Caco-2 (cell line): ENCODE measurements at regions not wholly inside any gene's neighbourhood (a gene's known extent, or its start where the extent isn't known, plus 50 kb on each side); places are given as distances from the start of the nearest gene placed in this dataset.
"Not testable (repeated sequence)": the region's sequence is repeated elsewhere in the genome, so short reads cannot be mapped to it uniquely, and the experiment has no call there.

ENCODE experiments used
- BruUV-seq: library from RNA; stranded (reverse); fragments of 400-500 nt; replicated peaks from 2 replicates; lab custom pipeline; 2021; lab: Mats Ljungman, UMichigan
- CTCF ChIA-PET: fragments of 300-600 bp; sonication (Branson Sonifier 250); formaldehyde crosslinking; loops from one replicate; lab custom pipeline; 2022; ENCODE audit warnings: antibody characterized with exemption; lab: Charles Lee
- POLR2A ChIA-PET: fragments of 300-600 bp; sonication (Branson Sonifier 250); formaldehyde crosslinking; loops from one replicate; lab custom pipeline; 2022; ENCODE audit warnings: antibody characterized with exemption; lab: Charles Lee
- DNase-seq, 2 experiments: peaks; one replicate each; pipeline versions ENCODE4 v3.0.0 to v3.0.0-alpha.2; 2020 to 2022
- H3K27me3 ChIP-seq: replicated peaks from 2 replicates; pipeline ENCODE4 v1.6.0; 2011; ENCODE audit warnings: low read length; ENCODE audit not compliant: control insufficient read depth, insufficient read depth
- H3K36me3 ChIP-seq: 2 replicates; pipeline ENCODE4 v1.5.1; 2011; ENCODE audit warnings: low read length; ENCODE audit not compliant: control insufficient read depth, insufficient read depth
- H3K4me1 ChIP-seq: fragments of 250-450 bp; sonication (Bioruptor Pico); 2 replicates; pipeline ENCODE4 v1.5.1; 2020; ENCODE audit warnings: mild to moderate bottlenecking
- H3K4me3 ChIP-seq: 2 replicates; pipeline ENCODE4 v1.5.1; 2011; ENCODE audit warnings: low read depth, mild to moderate bottlenecking, control low read depth, low read length
- H3K9me3 ChIP-seq: fragments of 250-450 bp; sonication (Bioruptor Pico); 2 replicates; pipeline ENCODE4 v1.5.1; 2020; ENCODE audit warnings: mild to moderate bottlenecking, moderate library complexity
- H3K27ac Mint-ChIP-seq: one replicate; pipeline ENCODE4 v1.8.0; 2022; ENCODE audit warnings: mixed read lengths; ENCODE audit not compliant: unreplicated experiment
- H3K27me3 Mint-ChIP-seq: one replicate; pipeline ENCODE4 v1.8.0; 2022; ENCODE audit warnings: mixed read lengths; ENCODE audit not compliant: insufficient read depth, unreplicated experiment
- H3K36me3 Mint-ChIP-seq: one replicate; pipeline ENCODE4 v1.8.0; 2022; ENCODE audit warnings: mild to moderate bottlenecking, mixed read lengths; ENCODE audit not compliant: insufficient read depth, unreplicated experiment
- H3K4me1 Mint-ChIP-seq: one replicate; pipeline ENCODE4 v1.8.0; 2022; ENCODE audit warnings: low read depth, mixed read lengths; ENCODE audit not compliant: unreplicated experiment
- H3K4me3 Mint-ChIP-seq: one replicate; pipeline ENCODE4 v1.8.0; 2022; ENCODE audit warnings: mild to moderate bottlenecking, moderate library complexity, mixed read lengths; ENCODE audit not compliant: unreplicated experiment
- H3K9me3 Mint-ChIP-seq: one replicate; pipeline ENCODE4 v1.8.0; 2022; ENCODE audit warnings: mixed read lengths; ENCODE audit not compliant: unreplicated experiment
- intact Hi-C: fragments of 100-400 bp; cut with micrococcal nuclease; formaldehyde crosslinking; loops from one replicate; pipeline ENCODE4 v1.10.0; 2022; ENCODE audit not compliant: unreplicated experiment
- TF ChIP-seq, protein P1 (sequence below), 2 experiments: fragments of 200-600 bp in 1 of 2; IDR thresholded peaks; 1 replicate in 1 of 2; 2 replicates in 1 of 2; pipeline versions ENCODE4 v1.5.1 to v1.8.0; 2011 to 2022; ENCODE audit warnings: antibody characterized with exemption in 1 of 2, control low read depth in 1 of 2, inconsistent platforms in 1 of 2, low read depth in 1 of 2, low read length in 1 of 2, mild to moderate bottlenecking in 1 of 2, moderate library complexity in 1 of 2; ENCODE audit not compliant: insufficient read depth in 1 of 2, severe bottlenecking in 1 of 2, unreplicated experiment in 1 of 2

DNA sequence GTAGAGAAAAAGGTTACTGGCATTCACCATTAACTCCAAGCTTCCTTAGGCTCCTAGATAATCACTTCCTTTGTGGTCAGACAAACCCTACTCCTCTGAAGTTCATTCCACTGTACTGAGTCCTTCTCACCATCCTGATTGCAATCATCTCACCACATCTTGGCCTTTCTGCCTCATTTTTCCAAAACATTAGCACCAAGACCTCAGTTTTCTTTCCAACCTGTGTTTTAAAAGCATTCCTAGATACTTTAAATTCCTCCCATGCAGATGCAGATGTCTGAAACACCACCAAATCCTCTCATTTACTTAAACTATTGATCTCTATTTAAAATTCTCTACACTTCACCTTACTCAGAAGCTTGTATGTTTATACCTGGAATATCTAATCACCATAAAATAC, 961.3 kb upstream of the CTNND2 start:
- H3K9me3 Mint-ChIP-seq = no peaks in the 10 kb centered on the region
- no peak overlapping the region for H3K27ac Mint-ChIP-seq
- Histone ChIP-seq H3K27me3 (no peaks in the 10 kb centered on the region), H3K4me1 (no peaks in the 10 kb centered on the region), H3K4me3 (no peak overlapping the region), H3K36me3 (no peaks in the 10 kb centered on the region), H3K9me3 (no peaks in the 10 kb centered on the region)
- no peak overlapping the region for H3K4me3 Mint-ChIP-seq
- no peaks in the 10 kb centered on the region for H3K4me1 Mint-ChIP-seq
- POLR2A ChIA-PET = no interaction called here
- CTCF ChIA-PET = no interaction called here
- TF ChIP-seq, protein P1, sequence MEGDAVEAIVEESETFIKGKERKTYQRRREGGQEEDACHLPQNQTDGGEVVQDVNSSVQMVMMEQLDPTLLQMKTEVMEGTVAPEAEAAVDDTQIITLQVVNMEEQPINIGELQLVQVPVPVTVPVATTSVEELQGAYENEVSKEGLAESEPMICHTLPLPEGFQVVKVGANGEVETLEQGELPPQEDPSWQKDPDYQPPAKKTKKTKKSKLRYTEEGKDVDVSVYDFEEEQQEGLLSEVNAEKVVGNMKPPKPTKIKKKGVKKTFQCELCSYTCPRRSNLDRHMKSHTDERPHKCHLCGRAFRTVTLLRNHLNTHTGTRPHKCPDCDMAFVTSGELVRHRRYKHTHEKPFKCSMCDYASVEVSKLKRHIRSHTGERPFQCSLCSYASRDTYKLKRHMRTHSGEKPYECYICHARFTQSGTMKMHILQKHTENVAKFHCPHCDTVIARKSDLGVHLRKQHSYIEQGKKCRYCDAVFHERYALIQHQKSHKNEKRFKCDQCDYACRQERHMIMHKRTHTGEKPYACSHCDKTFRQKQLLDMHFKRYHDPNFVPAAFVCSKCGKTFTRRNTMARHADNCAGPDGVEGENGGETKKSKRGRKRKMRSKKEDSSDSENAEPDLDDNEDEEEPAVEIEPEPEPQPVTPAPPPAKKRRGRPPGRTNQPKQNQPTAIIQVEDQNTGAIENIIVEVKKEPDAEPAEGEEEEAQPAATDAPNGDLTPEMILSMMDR (IDR thresholded peaks at IDR 0.05; ENCODE audit: insufficient read depth in 1 of 2, low read depth in 1 of 2, low read length in 1 of 2, severe bottlenecking in 1 of 2, unreplicated experiment in 1 of 2) = no peak
- intact Hi-C loops = no loop called here
- H3K36me3 Mint-ChIP-seq = no peaks in the 10 kb centered on the region
- H3K27me3 Mint-ChIP-seq = peaks cover 5% of the 10 kb centered on the region
- DNase-seq = no peak
- no TSS peak for BruUV-seq

DNA sequence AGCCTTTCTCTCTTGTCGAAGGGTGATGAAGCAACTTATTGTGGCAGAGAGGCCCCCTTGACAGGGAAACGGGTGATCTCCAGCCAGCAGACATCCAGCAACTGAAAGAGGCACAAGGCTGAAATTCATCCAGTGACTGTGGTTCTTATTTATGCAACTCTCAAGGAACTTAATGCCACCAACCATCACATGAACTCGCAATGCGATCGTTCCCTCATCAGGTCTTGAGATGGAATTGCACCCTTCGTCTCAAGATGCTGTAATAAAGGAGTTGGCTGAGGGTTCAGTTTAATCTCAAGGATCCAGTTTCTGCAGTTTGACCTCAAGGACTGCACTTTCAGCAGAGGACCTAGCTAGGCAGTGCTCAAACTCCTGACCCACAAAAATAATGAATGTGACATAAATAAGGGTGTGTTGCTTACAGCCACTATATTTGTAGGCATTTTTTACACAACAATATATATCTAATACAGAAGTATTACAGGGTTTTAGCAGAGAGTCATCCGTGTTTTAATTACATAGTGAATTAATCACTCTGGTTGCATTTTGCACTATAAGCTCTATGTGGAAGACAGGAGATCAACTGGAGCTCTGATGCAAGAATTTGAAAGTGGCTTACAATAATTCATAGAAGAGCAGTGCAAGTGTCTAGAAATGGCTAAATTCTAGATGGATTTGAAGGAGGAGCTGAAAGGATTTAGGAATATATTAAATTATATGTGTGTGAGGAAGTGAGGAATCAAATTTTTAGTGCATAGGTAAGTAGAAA, 957.8 kb upstream of the CTNND2 start:
- no peak overlapping the region for H3K27ac Mint-ChIP-seq
- peaks cover 3% of the 10 kb centered on the region; the same call in 1 of the 2 replicates for H3K9me3 ChIP-seq

DNA sequence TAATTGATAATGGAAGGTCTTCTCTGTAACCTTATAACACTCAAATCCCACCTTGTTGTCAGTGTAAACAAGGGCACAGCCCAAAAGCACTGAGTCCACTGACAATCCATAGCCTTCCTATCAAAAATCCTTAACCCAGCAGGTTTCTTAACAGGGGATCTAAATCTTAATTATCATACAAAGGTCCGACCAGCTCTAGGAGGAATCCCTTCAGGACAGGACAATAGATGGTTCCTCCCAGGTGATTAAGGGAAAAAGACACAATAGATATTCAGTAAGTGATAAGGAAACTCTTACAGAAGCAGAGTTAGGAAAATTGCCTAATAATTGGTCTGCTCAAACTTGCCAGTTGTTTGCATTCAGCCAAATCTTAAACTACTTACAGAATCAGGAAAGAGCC, 951.9 kb upstream of the CTNND2 start:
- H3K36me3 ChIP-seq, H3K27ac Mint-ChIP-seq, H3K27me3 ChIP-seq, H3K4me1 ChIP-seq, H3K4me3 Mint-ChIP-seq, DNase-seq, CTCF ChIA-PET, POLR2A ChIA-PET, H3K4me1 Mint-ChIP-seq, intact Hi-C loops, BruUV-seq, H3K27me3 Mint-ChIP-seq, H3K4me3 ChIP-seq, H3K36me3 Mint-ChIP-seq, H3K9me3 ChIP-seq, H3K9me3 Mint-ChIP-seq: not testable (repeated sequence)

More for the DNA sequence above, 957.8 kb upstream of the CTNND2 start:
- CTCF ChIA-PET = no interaction called here
- H3K4me3 Mint-ChIP-seq = no peak overlapping the region
- Histone ChIP-seq H3K4me1 (no peaks in the 10 kb centered on the region), H3K27me3 (no peaks in the 10 kb centered on the region), H3K4me3 (no peak overlapping the region), H3K36me3 (no peaks in the 10 kb centered on the region)
- no peaks in the 10 kb centered on the region for H3K4me1 Mint-ChIP-seq
- H3K9me3 Mint-ChIP-seq = no peaks in the 10 kb centered on the region
- TF ChIP-seq, protein P1 (IDR thresholded peaks at IDR 0.05; ENCODE audit: insufficient read depth in 1 of 2, low read depth in 1 of 2, low read length in 1 of 2, severe bottlenecking in 1 of 2, unreplicated experiment in 1 of 2) = no peak
- intact Hi-C loops = no loop called here
- POLR2A ChIA-PET = no interaction called here
- BruUV-seq = no TSS peak
- DNase-seq = no peak
- H3K27me3 Mint-ChIP-seq = peaks cover 5% of the 10 kb centered on the region
- H3K36me3 Mint-ChIP-seq = no peaks in the 10 kb centered on the region
